Activated naive CD8-positive, alpha-beta T cell treated with anti-CD3 and anti-CD28 coated beads, Interleukin-2, amount 50 U/mL, for 24 hours (primary cell): ENCODE measurements at regions not wholly inside any gene's neighbourhood (a gene's known extent, or its start where the extent isn't known, plus 50 kb on each side); places are given as distances from the start of the nearest gene placed in this dataset.
"Not testable (repeated sequence)": the region's sequence is repeated elsewhere in the genome, so short reads cannot be mapped to it uniquely, and the experiment has no call there.

ENCODE experiments used
- ATAC-seq: fragments of 150-1000 bp; cut with Tn5 transposase; one replicate; pipeline ENCODE4 v1.10.0; 2021
- DNase-seq: peaks from one replicate; pipeline ENCODE4 v3.0.0; 2021
- H3K27ac Mint-ChIP-seq: one replicate; pipeline ENCODE4 v1.8.0; 2021; ENCODE audit warnings: mild to moderate bottlenecking, mixed read lengths
- H3K27me3 Mint-ChIP-seq: one replicate; pipeline ENCODE4 v1.8.0; 2021; ENCODE audit warnings: mixed read lengths
- H3K36me3 Mint-ChIP-seq: one replicate; pipeline ENCODE4 v1.8.0; 2021; ENCODE audit warnings: low read depth, mixed read lengths
- H3K4me1 Mint-ChIP-seq: one replicate; pipeline ENCODE4 v1.8.0; 2021; ENCODE audit warnings: mixed read lengths
- H3K4me3 Mint-ChIP-seq: one replicate; pipeline ENCODE4 v1.8.0; 2021; ENCODE audit warnings: mild to moderate bottlenecking, moderate library complexity, mixed read lengths
- H3K9me3 Mint-ChIP-seq: one replicate; pipeline ENCODE4 v1.8.0; 2021; ENCODE audit warnings: mixed read lengths

- Mint-ChIP-seq H3K27ac (no peak overlapping the region), H3K27me3 (no peaks in the 10 kb centered on the region), H3K36me3 (no peaks in the 10 kb centered on the region), H3K4me1 (no peaks in the 10 kb centered on the region), H3K9me3 (peaks cover 10% of the 10 kb centered on the region), H3K4me3 (no peak overlapping the region)
- DNase-seq (no peak), ATAC-seq (no peak)
Measured at GRCh38 chr13:107608736-107609135, 606.6 kb downstream of the LIG4 start.

- Mint-ChIP-seq H3K36me3 (no peaks in the 10 kb centered on the region), H3K9me3 (no peaks in the 10 kb centered on the region), H3K4me3 (no peak overlapping the region), H3K27me3 (no peaks in the 10 kb centered on the region), H3K4me1 (no peaks in the 10 kb centered on the region), H3K27ac (no peak overlapping the region)
- DNase-seq (no peak), ATAC-seq (no peak)
Measured at GRCh38 chr13:107600971-107601370, 614.4 kb downstream of the LIG4 start.

- H3K4me1 Mint-ChIP-seq, H3K36me3 Mint-ChIP-seq, ATAC-seq, H3K27ac Mint-ChIP-seq, H3K9me3 Mint-ChIP-seq, H3K27me3 Mint-ChIP-seq, H3K4me3 Mint-ChIP-seq, DNase-seq: not testable (repeated sequence)
Measured at GRCh38 chr13:107596306-107596705, 619.0 kb downstream of the LIG4 start.

- H3K4me1 Mint-ChIP-seq: no peaks in the 10 kb centered on the region
- no peak overlapping the region for H3K27ac Mint-ChIP-seq
- H3K27me3 Mint-ChIP-seq: no peaks in the 10 kb centered on the region
- peaks cover 2% of the 10 kb centered on the region for H3K9me3 Mint-ChIP-seq
- no peak for ATAC-seq
- no peak overlapping the region for H3K4me3 Mint-ChIP-seq
- no peaks in the 10 kb centered on the region for H3K36me3 Mint-ChIP-seq
- DNase-seq: no peak
Measured at GRCh38 chr13:107590556-107590955, 624.8 kb downstream of the LIG4 start.

- H3K4me3 Mint-ChIP-seq: no peak overlapping the region
- no peaks in the 10 kb centered on the region for H3K27me3 Mint-ChIP-seq
- no peaks in the 10 kb centered on the region for H3K36me3 Mint-ChIP-seq
- DNase-seq (no peak), ATAC-seq (no peak)
- H3K27ac Mint-ChIP-seq: no peak overlapping the region
- no peaks in the 10 kb centered on the region for H3K4me1 Mint-ChIP-seq
- H3K9me3 Mint-ChIP-seq: peaks cover 3% of the 10 kb centered on the region
Measured at GRCh38 chr13:107587681-107588080, 627.7 kb downstream of the LIG4 start.

GRCh38 chr13:107586216-107586615, 629.1 kb downstream of the LIG4 start:
- no peak overlapping the region for H3K4me3 Mint-ChIP-seq
- no peak for DNase-seq
- no peaks in the 10 kb centered on the region for H3K36me3 Mint-ChIP-seq
- H3K9me3 Mint-ChIP-seq: peaks cover 3% of the 10 kb centered on the region
- no peak for ATAC-seq
- H3K4me1 Mint-ChIP-seq: no peaks in the 10 kb centered on the region
- no peak overlapping the region for H3K27ac Mint-ChIP-seq
- H3K27me3 Mint-ChIP-seq: no peaks in the 10 kb centered on the region

GRCh38 chr13:107585469-107586180, 629.7 kb downstream of the LIG4 start:
- DNase-seq: no peak
- ATAC-seq: no peak
- H3K4me1 Mint-ChIP-seq: no peaks in the 10 kb centered on the region
- H3K9me3 Mint-ChIP-seq: peaks cover 5% of the 10 kb centered on the region
- H3K36me3 Mint-ChIP-seq: no peaks in the 10 kb centered on the region
- H3K4me3 Mint-ChIP-seq: no peak overlapping the region
- H3K27ac Mint-ChIP-seq: no peak overlapping the region
- no peaks in the 10 kb centered on the region for H3K27me3 Mint-ChIP-seq

- Mint-ChIP-seq H3K27ac (no peak overlapping the region), H3K9me3 (peaks cover 15% of the 10 kb centered on the region), H3K4me1 (no peaks in the 10 kb centered on the region), H3K36me3 (no peaks in the 10 kb centered on the region), H3K4me3 (no peak overlapping the region), H3K27me3 (no peaks in the 10 kb centered on the region)
- no peak for DNase-seq
- ATAC-seq: no peak
Measured at GRCh38 chr13:107582171-107582570, 633.2 kb downstream of the LIG4 start.

- Mint-ChIP-seq H3K27ac (no peak overlapping the region), H3K4me3 (no peak overlapping the region), H3K27me3 (no peaks in the 10 kb centered on the region), H3K4me1 (no peaks in the 10 kb centered on the region), H3K36me3 (no peaks in the 10 kb centered on the region), H3K9me3 (peaks cover 19% of the 10 kb centered on the region)
- ATAC-seq: no peak
- DNase-seq: no peak
Measured at GRCh38 chr13:107580741-107581412, 634.5 kb downstream of the LIG4 start.

GRCh38 chr13:107576430-107576829, 638.9 kb downstream of the LIG4 start:
- Mint-ChIP-seq H3K36me3 (no peaks in the 10 kb centered on the region), H3K9me3 (peaks cover 23% of the 10 kb centered on the region), H3K27ac (no peak overlapping the region), H3K4me1 (no peaks in the 10 kb centered on the region), H3K27me3 (no peaks in the 10 kb centered on the region), H3K4me3 (no peak overlapping the region)
- DNase-seq (no peak), ATAC-seq (no peak)

- no peak for ATAC-seq
- Mint-ChIP-seq H3K27ac (no peak overlapping the region), H3K36me3 (no peaks in the 10 kb centered on the region), H3K4me3 (no peak overlapping the region), H3K27me3 (no peaks in the 10 kb centered on the region), H3K4me1 (no peaks in the 10 kb centered on the region), H3K9me3 (peaks cover 16% of the 10 kb centered on the region)
- DNase-seq: no peak
Measured at GRCh38 chr13:107574517-107575210, 640.7 kb downstream of the LIG4 start.

- DNase-seq: no peak
- peaks cover 16% of the 10 kb centered on the region for H3K9me3 Mint-ChIP-seq
- no peak overlapping the region for H3K27ac Mint-ChIP-seq
- no peak for ATAC-seq
- no peaks in the 10 kb centered on the region for H3K4me1 Mint-ChIP-seq
- no peaks in the 10 kb centered on the region for H3K36me3 Mint-ChIP-seq
- H3K27me3 Mint-ChIP-seq: no peaks in the 10 kb centered on the region
- H3K4me3 Mint-ChIP-seq: no peak overlapping the region
Measured at GRCh38 chr13:107573184-107573583, 642.2 kb downstream of the LIG4 start.

- ATAC-seq: no peak
- H3K4me3 Mint-ChIP-seq: no peak overlapping the region
- H3K36me3 Mint-ChIP-seq: no peaks in the 10 kb centered on the region
- H3K4me1 Mint-ChIP-seq: no peaks in the 10 kb centered on the region
- no peak overlapping the region for H3K27ac Mint-ChIP-seq
- H3K27me3 Mint-ChIP-seq: no peaks in the 10 kb centered on the region
- no peak for DNase-seq
- peaks cover 11% of the 10 kb centered on the region for H3K9me3 Mint-ChIP-seq
Measured at GRCh38 chr13:107572156-107572555, 643.2 kb downstream of the LIG4 start.

- Mint-ChIP-seq H3K4me1 (no peaks in the 10 kb centered on the region), H3K9me3 (peaks cover 3% of the 10 kb centered on the region), H3K4me3 (no peak overlapping the region), H3K27ac (no peak overlapping the region), H3K36me3 (no peaks in the 10 kb centered on the region), H3K27me3 (no peaks in the 10 kb centered on the region)
- ATAC-seq: no peak
- DNase-seq: no peak
Measured at GRCh38 chr13:107568181-107568580, 647.2 kb downstream of the LIG4 start.
